Fibroblast of villous mesenchyme (primary cell): ENCODE measurements at regions not wholly inside any gene's neighbourhood (a gene's known extent, or its start where the extent isn't known, plus 50 kb on each side); places are given as distances from the start of the nearest gene placed in this dataset.

Experiments
- DNase-seq: peaks from one replicate; pipeline ENCODE4 v3.0.0-alpha.2; 2010; ENCODE audit warnings: low read depth
- H3K4me3 ChIP-seq: 2 replicates; pipeline ENCODE4 v1.5.1; 2011; ENCODE audit warnings: low read depth, mild to moderate bottlenecking, low read length
- TF ChIP-seq, protein P1 (sequence below): IDR thresholded peaks from 2 replicates; pipeline ENCODE4 v1.5.1; 2012; ENCODE audit warnings: low read depth, mild to moderate bottlenecking, low read length; ENCODE audit not compliant: insufficient read depth

DNA sequence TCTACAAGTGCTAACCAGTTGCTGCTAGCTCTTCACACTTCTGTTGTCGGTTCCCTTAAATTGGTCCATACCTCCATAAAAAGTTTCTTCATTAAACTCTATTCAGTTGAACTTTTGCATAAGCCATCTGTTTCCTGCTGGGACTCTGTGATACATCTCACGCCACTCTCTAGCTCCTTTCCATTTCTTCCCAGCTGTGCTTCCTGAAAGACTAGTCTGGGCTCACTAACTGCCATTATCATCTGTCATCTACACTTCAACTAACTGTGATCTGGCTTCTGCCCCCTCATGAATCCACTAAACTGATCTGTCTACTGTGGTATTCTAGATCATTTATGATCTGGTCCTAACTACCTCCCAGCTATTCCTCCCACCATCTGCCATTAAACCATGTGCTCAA, 78.3 kb downstream of the ELAPOR2 start:
- no peak overlapping the region for H3K4me3 ChIP-seq
- DNase-seq: no peak
- TF ChIP-seq, protein P1, sequence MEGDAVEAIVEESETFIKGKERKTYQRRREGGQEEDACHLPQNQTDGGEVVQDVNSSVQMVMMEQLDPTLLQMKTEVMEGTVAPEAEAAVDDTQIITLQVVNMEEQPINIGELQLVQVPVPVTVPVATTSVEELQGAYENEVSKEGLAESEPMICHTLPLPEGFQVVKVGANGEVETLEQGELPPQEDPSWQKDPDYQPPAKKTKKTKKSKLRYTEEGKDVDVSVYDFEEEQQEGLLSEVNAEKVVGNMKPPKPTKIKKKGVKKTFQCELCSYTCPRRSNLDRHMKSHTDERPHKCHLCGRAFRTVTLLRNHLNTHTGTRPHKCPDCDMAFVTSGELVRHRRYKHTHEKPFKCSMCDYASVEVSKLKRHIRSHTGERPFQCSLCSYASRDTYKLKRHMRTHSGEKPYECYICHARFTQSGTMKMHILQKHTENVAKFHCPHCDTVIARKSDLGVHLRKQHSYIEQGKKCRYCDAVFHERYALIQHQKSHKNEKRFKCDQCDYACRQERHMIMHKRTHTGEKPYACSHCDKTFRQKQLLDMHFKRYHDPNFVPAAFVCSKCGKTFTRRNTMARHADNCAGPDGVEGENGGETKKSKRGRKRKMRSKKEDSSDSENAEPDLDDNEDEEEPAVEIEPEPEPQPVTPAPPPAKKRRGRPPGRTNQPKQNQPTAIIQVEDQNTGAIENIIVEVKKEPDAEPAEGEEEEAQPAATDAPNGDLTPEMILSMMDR: no peak

DNA sequence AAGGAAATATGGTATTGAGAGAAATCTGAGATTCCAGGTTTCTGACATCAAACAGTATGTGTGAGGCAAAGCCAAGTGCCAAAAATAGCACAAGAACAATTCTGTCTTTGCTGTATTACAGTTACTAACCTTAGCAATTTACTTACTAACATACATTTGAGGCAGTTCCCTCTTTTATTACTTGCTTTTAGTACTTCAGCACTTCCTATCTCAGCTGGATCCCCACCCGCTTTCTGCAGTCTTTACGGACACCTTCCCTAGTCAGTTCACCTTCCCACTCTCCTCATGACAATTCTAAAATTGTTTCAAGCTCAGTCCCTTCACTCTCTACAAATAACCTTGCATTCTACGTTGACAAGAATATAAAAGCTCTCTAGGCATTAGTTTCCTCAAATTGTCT, 79.2 kb downstream of the ELAPOR2 start:
- no peak for DNase-seq
- H3K4me3 ChIP-seq: no peak overlapping the region
- TF ChIP-seq, protein P1: no peak

DNA sequence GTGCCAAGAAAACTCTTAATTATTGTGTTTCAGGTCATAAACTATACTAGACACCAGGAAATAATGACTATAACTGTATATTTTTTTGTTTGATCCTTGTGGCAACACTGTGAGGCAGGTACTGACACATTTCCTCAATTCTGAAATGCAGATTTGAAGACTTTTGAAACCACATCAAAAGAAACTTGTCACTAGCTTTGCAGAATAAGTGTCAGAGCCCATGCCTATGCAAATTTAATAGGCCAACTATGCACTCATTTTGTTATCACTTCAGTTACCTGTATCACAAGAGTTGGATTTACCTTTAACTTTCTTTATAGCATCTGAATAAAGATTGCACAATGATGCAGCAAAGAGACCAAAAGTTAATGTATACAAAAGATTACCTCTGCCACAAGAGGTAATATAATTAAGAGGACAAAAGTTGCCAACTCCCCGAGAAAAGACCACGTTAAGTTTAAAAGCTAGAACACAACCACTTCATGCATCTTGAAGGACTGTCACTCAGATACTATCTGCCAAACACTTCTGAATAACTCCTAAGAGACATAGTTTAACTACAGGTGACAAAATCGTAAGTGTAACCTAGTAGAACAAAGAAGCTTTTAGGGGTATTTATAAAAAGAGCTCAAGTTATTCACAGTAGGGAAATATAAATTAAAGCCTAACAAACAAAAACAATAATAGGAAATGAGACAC, 80.5 kb downstream of the ELAPOR2 start:
- TF ChIP-seq, protein P1: no peak
- DNase-seq: no peak

DNA sequence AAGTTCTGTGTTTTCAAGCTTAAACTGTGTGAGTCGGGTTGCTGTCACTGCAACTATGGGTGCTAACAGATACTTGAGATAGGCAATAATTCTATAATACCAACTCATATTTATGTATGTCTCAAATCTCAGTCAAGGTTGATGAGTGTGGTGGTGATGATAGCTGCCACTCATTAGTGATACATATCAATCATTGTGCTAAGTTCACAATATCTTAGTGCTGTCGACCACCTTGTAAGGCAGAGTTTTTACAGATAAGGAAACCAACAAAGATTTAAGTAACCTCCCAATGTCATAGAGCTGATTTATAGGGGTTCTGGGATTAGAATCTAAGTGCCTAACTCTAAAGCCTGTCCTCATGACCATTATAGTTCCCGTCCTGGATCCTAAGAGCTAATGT, 82.5 kb downstream of the ELAPOR2 start:
- DNase-seq: no peak
- H3K4me3 ChIP-seq: no peak overlapping the region
- TF ChIP-seq, protein P1: no peak

More for the DNA sequence above, 80.5 kb downstream of the ELAPOR2 start:
- no peak overlapping the region for H3K4me3 ChIP-seq

DNA sequence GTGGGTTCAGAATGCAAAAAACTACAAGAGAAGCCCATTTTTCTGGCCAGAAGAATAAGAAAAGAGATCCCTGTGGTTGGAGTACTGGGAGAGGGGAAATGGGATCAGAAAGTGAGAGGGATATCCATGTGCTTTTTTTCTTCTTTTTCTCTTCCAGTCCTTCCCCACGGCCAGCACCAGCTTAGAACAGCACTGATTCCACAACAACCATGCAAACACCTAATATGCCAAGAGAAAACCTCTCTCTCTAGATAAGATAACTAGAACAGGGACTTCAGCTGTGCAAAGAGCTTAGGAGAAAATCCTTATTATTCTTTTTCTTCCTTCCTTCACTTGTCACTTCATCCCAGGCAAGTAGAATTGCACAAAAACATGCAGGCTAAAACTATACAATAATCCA, 83.5 kb downstream of the ELAPOR2 start:
- no peak overlapping the region for H3K4me3 ChIP-seq
- TF ChIP-seq, protein P1: no peak
- DNase-seq: no peak

DNA sequence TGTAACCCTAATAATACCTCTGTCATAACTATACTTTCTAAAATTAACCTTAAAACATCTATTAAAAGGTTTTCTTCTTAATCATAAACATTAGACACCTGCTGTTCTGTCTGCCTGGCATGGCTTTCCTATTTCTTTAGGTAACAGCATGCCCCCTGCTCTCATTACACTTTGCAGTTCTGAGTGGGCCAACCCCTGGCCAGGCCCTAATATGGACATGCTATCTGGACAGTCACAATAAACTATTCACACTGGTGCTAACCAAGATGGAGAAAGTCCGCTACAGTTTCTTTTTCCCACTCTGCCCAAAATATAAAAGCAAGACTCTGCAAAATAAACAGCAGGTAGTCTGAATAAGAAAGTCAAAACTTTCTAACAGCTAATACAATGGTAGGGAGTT, 84.0 kb downstream of the ELAPOR2 start:
- TF ChIP-seq, protein P1: no peak
- H3K4me3 ChIP-seq: no peak overlapping the region
- DNase-seq: no peak

DNA sequence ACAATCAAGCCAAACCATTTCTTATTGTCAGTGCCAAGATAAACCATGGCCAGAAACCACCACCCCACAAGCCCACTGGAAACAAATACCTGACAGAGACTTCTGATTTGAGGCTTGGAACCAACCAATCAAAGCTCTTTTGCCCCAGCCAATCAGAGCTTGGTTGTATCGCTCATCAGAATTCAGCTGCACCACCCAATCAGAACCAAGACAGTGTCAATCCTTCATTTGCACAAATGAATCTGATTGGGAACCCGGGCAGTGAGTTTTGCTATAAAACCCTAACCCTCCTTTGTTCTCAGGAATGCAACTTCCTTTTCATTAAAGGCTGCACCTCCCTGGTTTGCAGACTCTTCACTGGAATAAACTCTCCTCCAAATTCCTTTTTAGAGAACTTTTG, 87.4 kb downstream of the ELAPOR2 start:
- DNase-seq: no peak
- H3K4me3 ChIP-seq: no peak overlapping the region
- TF ChIP-seq, protein P1: no peak
